HEK293 (cell line): ENCODE measurements at regions not wholly inside any gene's neighbourhood (a gene's known extent, or its start where the extent isn't known, plus 50 kb on each side); places are given as distances from the start of the nearest gene placed in this dataset.

Experiments
- CTCF ChIA-PET: fragments of 350-600 bp; formaldehyde crosslinking; extraction: SDS; loops from one replicate; lab custom pipeline; 2021; ENCODE audit warnings: antibody characterized with exemption; lab: Yijun Ruan, JAX
- POLR2A ChIA-PET: fragments of 300-600 bp; formaldehyde crosslinking; extraction: SDS; loops from one replicate; lab custom pipeline; 2020; ENCODE audit warnings: antibody characterized with exemption, inconsistent platforms; lab: Yijun Ruan, JAX
- H3K27ac ChIP-seq: fragments of 200-500 bp; sonication (Bioruptor generic); 2 replicates; pipeline ENCODE4 v1.5.1; 2014; ENCODE audit warnings: low read depth, low read length, control low read depth, inconsistent platforms; ENCODE audit errors: extremely low read depth
- H3K36me3 ChIP-seq, 2 experiments: fragments of 200-500 bp in 1 of 2; sonication (Bioruptor generic) in 1 of 2; 1 replicate in 1 of 2; 2 replicates in 1 of 2; pipeline ENCODE4 v1.5.1; 2014 to 2017; ENCODE audit warnings: inconsistent platforms in 2 of 2, low read length in 2 of 2; ENCODE audit not compliant: control insufficient read depth in 2 of 2, insufficient read depth in 1 of 2
- H3K4me1 ChIP-seq: fragments of 200-500 bp; sonication (Bioruptor generic); 2 replicates; pipeline ENCODE4 v1.5.1; 2014; ENCODE audit warnings: mild to moderate bottlenecking, low read length, inconsistent platforms; ENCODE audit not compliant: control insufficient read depth, insufficient read depth
- H3K4me3 ChIP-seq: 2 replicates; pipeline ENCODE4 v1.5.1; 2011; ENCODE audit warnings: low read depth, mild to moderate bottlenecking, control low read depth, low read length, moderate library complexity
- H3K9me3 ChIP-seq: fragments of 200-500 bp; sonication (Bioruptor generic); 2 replicates; pipeline ENCODE4 v1.5.1; 2014; ENCODE audit warnings: low read depth, low read length, inconsistent platforms; ENCODE audit not compliant: control insufficient read depth, insufficient read depth
- KLF1 ChIP-seq: fragments of 450-650 bp; formaldehyde crosslinking; IDR thresholded peaks from 2 replicates; pipeline ENCODE4 v1.5.1; 2016; ENCODE audit warnings: missing biosample characterization, missing genetic modification characterization
- SP3 ChIP-seq: fragments of 450-650 bp; formaldehyde crosslinking; IDR thresholded peaks from 2 replicates; pipeline ENCODE4 v1.5.1; 2016; ENCODE audit warnings: missing biosample characterization, missing genetic modification characterization
- TRIM28 ChIP-seq: IDR thresholded peaks from 2 replicates; pipeline ENCODE4 v1.6.1; 2011; ENCODE audit warnings: low read length, control low read depth, borderline replicate concordance
- ZBTB1 ChIP-seq: fragments of 450-650 bp; formaldehyde crosslinking; IDR thresholded peaks from 2 replicates; pipeline ENCODE4 v1.5.1; 2016; ENCODE audit warnings: missing biosample characterization, missing genetic modification characterization
- ZBTB11 ChIP-seq: fragments of 450-650 bp; formaldehyde crosslinking; conservative IDR thresholded peaks from 2 replicates; pipeline ENCODE4 v1.5.1; 2016; ENCODE audit warnings: low read depth, missing biosample characterization, missing genetic modification characterization
- ZBTB8A ChIP-seq: fragments of 450-650 bp; formaldehyde crosslinking; IDR thresholded peaks from 2 replicates; pipeline ENCODE4 v1.5.1; 2016; ENCODE audit warnings: missing biosample characterization, missing genetic modification characterization
- ZNF132 ChIP-seq: fragments of 450-650 bp; formaldehyde crosslinking; IDR thresholded peaks from 2 replicates; pipeline ENCODE4 v1.5.1; 2017; ENCODE audit warnings: missing biosample characterization, missing genetic modification characterization, borderline replicate concordance
- ZNF133 ChIP-seq: fragments of 450-650 bp; formaldehyde crosslinking; IDR thresholded peaks from 2 replicates; pipeline ENCODE4 v1.5.1; 2016; ENCODE audit warnings: missing biosample characterization, missing genetic modification characterization
- ZNF341 ChIP-seq: fragments of 450-650 bp; formaldehyde crosslinking; IDR thresholded peaks from 2 replicates; pipeline ENCODE4; 2016; ENCODE audit warnings: low read depth, missing biosample characterization, missing genetic modification characterization
- ZNF350 ChIP-seq: fragments of 450-650 bp; formaldehyde crosslinking; IDR thresholded peaks from 2 replicates; pipeline ENCODE4 v1.5.0; 2017; ENCODE audit warnings: missing biosample characterization, mild to moderate bottlenecking, missing genetic modification characterization
- ZNF473 ChIP-seq: fragments of 450-650 bp; formaldehyde crosslinking; IDR thresholded peaks from 2 replicates; pipeline ENCODE4 v1.5.1; 2017; ENCODE audit warnings: missing biosample characterization, missing genetic modification characterization
- ZNF488 ChIP-seq: fragments of 450-650 bp; formaldehyde crosslinking; IDR thresholded peaks from 2 replicates; pipeline ENCODE4 v1.5.1; 2016; ENCODE audit warnings: missing biosample characterization, missing genetic modification characterization
- ZNF561 ChIP-seq: fragments of 450-650 bp; IDR thresholded peaks from 2 replicates; pipeline ENCODE4 v1.5.1; 2018; ENCODE audit warnings: missing biosample characterization, missing genetic modification characterization, borderline replicate concordance
- ZNF621 ChIP-seq: fragments of 450-650 bp; formaldehyde crosslinking; IDR thresholded peaks from 2 replicates; pipeline ENCODE4 v1.5.1; 2017; ENCODE audit warnings: missing biosample characterization, missing genetic modification characterization
- ZNF654 ChIP-seq: fragments of 450-650 bp; formaldehyde crosslinking; IDR thresholded peaks from 2 replicates; pipeline ENCODE4 v1.5.1; 2016; ENCODE audit warnings: low read depth, missing biosample characterization, missing genetic modification characterization
- ZNF747 ChIP-seq: fragments of 450-650 bp; formaldehyde crosslinking; IDR thresholded peaks from 2 replicates; pipeline ENCODE4 v1.5.1; 2016; ENCODE audit warnings: missing biosample characterization, missing genetic modification characterization
- TF ChIP-seq, protein P1 (sequence below): fragments of 450-650 bp; formaldehyde crosslinking; IDR thresholded peaks from 2 replicates; pipeline ENCODE4 v1.5.1; 2016; ENCODE audit warnings: missing biosample characterization, missing genetic modification characterization
- TF ChIP-seq, protein P2 (sequence below): fragments of 450-650 bp; formaldehyde crosslinking; IDR thresholded peaks from 2 replicates; pipeline ENCODE4 v1.5.1; 2016; ENCODE audit warnings: missing biosample characterization, missing genetic modification characterization
- TF ChIP-seq, protein P3 (sequence below): fragments of 450-650 bp; formaldehyde crosslinking; IDR thresholded peaks from 2 replicates; pipeline ENCODE4 v1.5.1; 2016; ENCODE audit warnings: missing biosample characterization, missing genetic modification characterization
- TF ChIP-seq, protein P4 (sequence below): fragments of 450-650 bp; formaldehyde crosslinking; IDR thresholded peaks from 2 replicates; pipeline ENCODE4 v1.5.1; 2017; ENCODE audit warnings: missing biosample characterization, missing genetic modification characterization
- TF ChIP-seq, protein P5 (sequence below): fragments of 450-650 bp; IDR thresholded peaks from 2 replicates; pipeline ENCODE4 v1.5.1; 2018; ENCODE audit warnings: missing biosample characterization, mild to moderate bottlenecking, missing genetic modification characterization
- TF ChIP-seq, protein P6 (sequence below): fragments of 450-650 bp; formaldehyde crosslinking; IDR thresholded peaks from 2 replicates; pipeline ENCODE4 v1.5.1; 2016; ENCODE audit warnings: missing biosample characterization, missing genetic modification characterization

- TF ChIP-seq ZNF561 (tag by site-specific recombination) (no peak), ZBTB8A (no peak), KLF1 (tag by site-specific recombination) (no peak), ZNF133 (no peak)
- TF ChIP-seq, protein P1, sequence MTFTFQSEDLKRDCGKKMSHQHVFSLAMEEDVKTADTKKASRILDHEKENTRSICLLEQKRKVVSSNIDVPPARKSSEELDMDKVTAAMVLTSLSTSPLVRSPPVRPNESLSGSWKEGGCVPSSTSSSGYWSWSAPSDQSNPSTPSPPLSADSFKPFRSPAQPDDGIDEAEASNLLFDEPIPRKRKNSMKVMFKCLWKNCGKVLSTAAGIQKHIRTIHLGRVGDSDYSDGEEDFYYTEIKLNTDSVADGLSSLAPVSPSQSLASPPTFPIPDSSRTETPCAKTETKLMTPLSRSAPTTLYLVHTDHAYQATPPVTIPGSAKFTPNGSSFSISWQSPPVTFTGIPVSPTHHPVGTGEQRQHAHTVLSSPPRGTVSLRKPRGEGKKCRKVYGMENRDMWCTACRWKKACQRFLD (tag by site-specific recombination) = no peak
These were observed 69.8 kb upstream of the SPATA12 start (continued) for GRCh38 chr3:56990641-56991015.

GRCh38 chr3:56989977-56990640 lies 70.4 kb upstream of the SPATA12 start:
- H3K27ac ChIP-seq = no peak overlapping the region
- POLR2A ChIA-PET = no interaction called here

More at GRCh38 chr3:56989977-56990640, 70.4 kb upstream of the SPATA12 start:
- Histone ChIP-seq H3K9me3 (no peaks in the 10 kb centered on the region), H3K36me3 (no peaks in the 10 kb centered on the region), H3K4me1 (no peaks in the 10 kb centered on the region), H3K4me3 (no peak overlapping the region)
- TF ChIP-seq, protein P2, sequence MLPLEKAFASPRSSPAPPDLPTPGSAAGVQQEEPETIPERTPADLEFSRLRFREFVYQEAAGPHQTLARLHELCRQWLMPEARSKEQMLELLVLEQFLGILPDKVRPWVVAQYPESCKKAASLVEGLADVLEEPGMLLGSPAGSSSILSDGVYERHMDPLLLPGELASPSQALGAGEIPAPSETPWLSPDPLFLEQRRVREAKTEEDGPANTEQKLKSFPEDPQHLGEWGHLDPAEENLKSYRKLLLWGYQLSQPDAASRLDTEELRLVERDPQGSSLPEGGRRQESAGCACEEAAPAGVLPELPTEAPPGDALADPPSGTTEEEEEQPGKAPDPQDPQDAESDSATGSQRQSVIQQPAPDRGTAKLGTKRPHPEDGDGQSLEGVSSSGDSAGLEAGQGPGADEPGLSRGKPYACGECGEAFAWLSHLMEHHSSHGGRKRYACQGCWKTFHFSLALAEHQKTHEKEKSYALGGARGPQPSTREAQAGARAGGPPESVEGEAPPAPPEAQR (tag by site-specific recombination) = no peak
- TF ChIP-seq ZNF747 (no peak), ZBTB1 (tag by site-specific recombination) (no peak), ZNF133 (no peak), TRIM28 (no peak), ZNF341 (no peak), ZNF350 (no peak), ZNF473 (no peak), ZNF488 (tag by site-specific recombination) (no peak), ZNF132 (tag by site-specific recombination) (no peak), SP3 (tag by site-specific recombination) (no peak), ZNF621 (no peak), ZBTB11 (no peak), ZNF654 (tag by site-specific recombination) (no peak)
- TF ChIP-seq, protein P3, sequence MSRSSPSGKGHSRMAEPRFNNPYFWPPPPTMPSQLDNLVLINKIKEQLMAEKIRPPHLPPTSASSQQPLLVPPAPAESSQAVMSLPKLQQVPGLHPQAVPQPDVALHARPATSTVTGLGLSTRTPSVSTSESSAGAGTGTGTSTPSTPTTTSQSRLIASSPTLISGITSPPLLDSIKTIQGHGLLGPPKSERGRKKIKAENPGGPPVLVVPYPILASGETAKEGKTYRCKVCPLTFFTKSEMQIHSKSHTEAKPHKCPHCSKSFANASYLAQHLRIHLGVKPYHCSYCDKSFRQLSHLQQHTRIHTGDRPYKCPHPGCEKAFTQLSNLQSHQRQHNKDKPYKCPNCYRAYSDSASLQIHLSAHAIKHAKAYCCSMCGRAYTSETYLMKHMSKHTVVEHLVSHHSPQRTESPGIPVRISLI = no peak
- TF ChIP-seq, protein P4, sequence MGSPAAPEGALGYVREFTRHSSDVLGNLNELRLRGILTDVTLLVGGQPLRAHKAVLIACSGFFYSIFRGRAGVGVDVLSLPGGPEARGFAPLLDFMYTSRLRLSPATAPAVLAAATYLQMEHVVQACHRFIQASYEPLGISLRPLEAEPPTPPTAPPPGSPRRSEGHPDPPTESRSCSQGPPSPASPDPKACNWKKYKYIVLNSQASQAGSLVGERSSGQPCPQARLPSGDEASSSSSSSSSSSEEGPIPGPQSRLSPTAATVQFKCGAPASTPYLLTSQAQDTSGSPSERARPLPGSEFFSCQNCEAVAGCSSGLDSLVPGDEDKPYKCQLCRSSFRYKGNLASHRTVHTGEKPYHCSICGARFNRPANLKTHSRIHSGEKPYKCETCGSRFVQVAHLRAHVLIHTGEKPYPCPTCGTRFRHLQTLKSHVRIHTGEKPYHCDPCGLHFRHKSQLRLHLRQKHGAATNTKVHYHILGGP (tag by site-specific recombination) = no peak
- TF ChIP-seq, protein P1 (tag by site-specific recombination) = no peak
- TF ChIP-seq, protein P5, sequence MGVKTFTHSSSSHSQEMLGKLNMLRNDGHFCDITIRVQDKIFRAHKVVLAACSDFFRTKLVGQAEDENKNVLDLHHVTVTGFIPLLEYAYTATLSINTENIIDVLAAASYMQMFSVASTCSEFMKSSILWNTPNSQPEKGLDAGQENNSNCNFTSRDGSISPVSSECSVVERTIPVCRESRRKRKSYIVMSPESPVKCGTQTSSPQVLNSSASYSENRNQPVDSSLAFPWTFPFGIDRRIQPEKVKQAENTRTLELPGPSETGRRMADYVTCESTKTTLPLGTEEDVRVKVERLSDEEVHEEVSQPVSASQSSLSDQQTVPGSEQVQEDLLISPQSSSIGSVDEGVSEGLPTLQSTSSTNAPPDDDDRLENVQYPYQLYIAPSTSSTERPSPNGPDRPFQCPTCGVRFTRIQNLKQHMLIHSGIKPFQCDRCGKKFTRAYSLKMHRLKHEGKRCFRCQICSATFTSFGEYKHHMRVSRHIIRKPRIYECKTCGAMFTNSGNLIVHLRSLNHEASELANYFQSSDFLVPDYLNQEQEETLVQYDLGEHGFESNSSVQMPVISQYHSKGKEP = no peak
- TF ChIP-seq, protein P6, sequence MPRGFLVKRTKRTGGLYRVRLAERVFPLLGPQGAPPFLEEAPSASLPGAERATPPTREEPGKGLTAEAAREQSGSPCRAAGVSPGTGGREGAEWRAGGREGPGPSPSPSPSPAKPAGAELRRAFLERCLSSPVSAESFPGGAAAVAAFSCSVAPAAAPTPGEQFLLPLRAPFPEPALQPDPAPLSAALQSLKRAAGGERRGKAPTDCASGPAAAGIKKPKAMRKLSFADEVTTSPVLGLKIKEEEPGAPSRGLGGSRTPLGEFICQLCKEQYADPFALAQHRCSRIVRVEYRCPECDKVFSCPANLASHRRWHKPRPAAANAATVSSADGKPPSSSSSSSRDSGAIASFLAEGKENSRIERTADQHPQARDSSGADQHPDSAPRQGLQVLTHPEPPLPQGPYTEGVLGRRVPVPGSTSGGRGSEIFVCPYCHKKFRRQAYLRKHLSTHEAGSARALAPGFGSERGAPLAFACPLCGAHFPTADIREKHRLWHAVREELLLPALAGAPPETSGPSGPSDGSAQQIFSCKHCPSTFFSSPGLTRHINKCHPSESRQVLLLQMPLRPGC = no peak
- CTCF ChIA-PET = interaction anchor here (0.5 to 6.3 kb wide), 15 partner anchors 9 to 649 kb away, joined by 3 to 97 read pairs (median 4); partner anchors contain the start of gene ARHGEF3
